GM13976 (cell line): ENCODE measurements at regions not wholly inside any gene's neighbourhood (a gene's known extent, or its start where the extent isn't known, plus 50 kb on each side); places are given as distances from the start of the nearest gene placed in this dataset.

ENCODE experiments used
- DNase-seq: peaks from one replicate; pipeline ENCODE4 v3.0.0; 2012; ENCODE audit warnings: low spot score
- CTCF ChIP-seq: IDR thresholded peaks from 2 replicates; pipeline ENCODE4 v1.5.1; 2012; ENCODE audit warnings: borderline replicate concordance, mild to moderate bottlenecking; ENCODE audit not compliant: insufficient read depth; ENCODE audit errors: extremely low read depth, missing control alignments, control extremely low read depth
- in situ Hi-C: fragments of 300-500 bp; cut with MboI; formaldehyde crosslinking; loops from one replicate; pipeline ENCODE4 v1.12.0; 2022; ENCODE audit warnings: low sequenced_read_pairs, mixed read lengths, inconsistent platforms; ENCODE audit not compliant: unreplicated experiment

- no peak for DNase-seq
- no peak for TF ChIP-seq CTCF
- in situ Hi-C loops: no loop called here
These were observed 199.5 kb upstream of the CCL2 start for GRCh38 chr17:34055606-34056005.

- no peak for DNase-seq
- in situ Hi-C loops: no loop called here
- no peak for TF ChIP-seq CTCF
These were observed 195.5 kb upstream of the CCL2 start for GRCh38 chr17:34059423-34060220.

GRCh38 chr17:34066528-34066927 lies 188.6 kb upstream of the CCL2 start:
- in situ Hi-C loops: no loop called here
- DNase-seq: no peak
- no peak for TF ChIP-seq CTCF

- DNase-seq: no peak
- no peak for TF ChIP-seq CTCF
- in situ Hi-C loops: no loop called here
These were observed 188.1 kb upstream of the CCL2 start for GRCh38 chr17:34067011-34067410.

GRCh38 chr17:34068571-34068970 lies 186.5 kb upstream of the CCL2 start:
- no peak for DNase-seq
- TF ChIP-seq CTCF: no peak
- in situ Hi-C loops: no loop called here

- DNase-seq: no peak
- in situ Hi-C loops: no loop called here
- TF ChIP-seq CTCF: no peak
These were observed 184.4 kb upstream of the CCL2 start for GRCh38 chr17:34070712-34071111.
